Smooth muscle cell (in vitro differentiated cells): ENCODE measurements at regions not wholly inside any gene's neighbourhood (a gene's known extent, or its start where the extent isn't known, plus 50 kb on each side); places are given as distances from the start of the nearest gene placed in this dataset.

Source experiments
- DNase-seq: peaks from one replicate; lab custom pipeline; 2025; ENCODE audit not compliant: unreplicated experiment; lab: John Stamatoyannopoulos, UW
- H2AFZ ChIP-seq: fragments of 200-600 bp; sonication (generic); 2 replicates; pipeline ENCODE4 v1.6.0; 2016; ENCODE audit warnings: antibody characterized with exemption, low read depth, mild to moderate bottlenecking
- H3F3A ChIP-seq: fragments of 200-600 bp; sonication (generic); 2 replicates; pipeline ENCODE4 v1.6.0; 2017; ENCODE audit warnings: antibody characterized with exemption, low read depth
- H3K27ac ChIP-seq: fragments of 200-600 bp; sonication (generic); 2 replicates; pipeline ENCODE4 v1.5.1; 2016; ENCODE audit warnings: low read depth, mild to moderate bottlenecking
- H3K27me3 ChIP-seq: fragments of 200-600 bp; sonication (generic); 2 replicates; pipeline ENCODE4 v1.6.1; 2016; ENCODE audit warnings: low read depth, mild to moderate bottlenecking
- H3K36me3 ChIP-seq: fragments of 200-600 bp; sonication (generic); 2 replicates; pipeline ENCODE4 v1.5.1; 2016; ENCODE audit warnings: low read depth
- H3K4me1 ChIP-seq: fragments of 200-600 bp; sonication (generic); 2 replicates; pipeline ENCODE4 v1.5.1; 2016; ENCODE audit warnings: low read depth
- H3K4me2 ChIP-seq: fragments of 200-600 bp; sonication (generic); 2 replicates; pipeline ENCODE4 v1.6.0; 2016; ENCODE audit warnings: mild to moderate bottlenecking
- H3K4me3 ChIP-seq: fragments of 200-600 bp; sonication (generic); 2 replicates; pipeline ENCODE4 v1.5.1; 2016; ENCODE audit warnings: mild to moderate bottlenecking
- H3K79me2 ChIP-seq: fragments of 200-600 bp; sonication (generic); 2 replicates; pipeline ENCODE4 v1.6.0; 2016; ENCODE audit warnings: low read depth, mild to moderate bottlenecking
- H3K9ac ChIP-seq: fragments of 200-600 bp; sonication (generic); 2 replicates; pipeline ENCODE4 v1.6.0; 2016; ENCODE audit warnings: low read depth
- H3K9me3 ChIP-seq: fragments of 200-600 bp; sonication (generic); replicated peaks from 2 replicates; pipeline ENCODE4 v1.5.1; 2016; ENCODE audit warnings: low read depth
- H4K20me1 ChIP-seq: fragments of 200-600 bp; sonication (generic); 2 replicates; pipeline ENCODE4 v1.6.0; 2016; ENCODE audit warnings: low read depth
- WGBS: methylation state at CpG from one replicate; pipeline ENCODE4 v1.1.7; 2016; ENCODE audit warnings: low lambda C conversion rate; 5-methylcytosine and 5-hydroxymethylcytosine counted together
- TF ChIP-seq, protein P1 (sequence below): fragments of 200-600 bp; sonication (generic); IDR thresholded peaks from 2 replicates; pipeline ENCODE4 v1.5.1; 2017; ENCODE audit warnings: borderline replicate concordance, mild to moderate bottlenecking, antibody characterized with exemption; ENCODE audit not compliant: insufficient read depth, poor library complexity, severe bottlenecking

DNA sequence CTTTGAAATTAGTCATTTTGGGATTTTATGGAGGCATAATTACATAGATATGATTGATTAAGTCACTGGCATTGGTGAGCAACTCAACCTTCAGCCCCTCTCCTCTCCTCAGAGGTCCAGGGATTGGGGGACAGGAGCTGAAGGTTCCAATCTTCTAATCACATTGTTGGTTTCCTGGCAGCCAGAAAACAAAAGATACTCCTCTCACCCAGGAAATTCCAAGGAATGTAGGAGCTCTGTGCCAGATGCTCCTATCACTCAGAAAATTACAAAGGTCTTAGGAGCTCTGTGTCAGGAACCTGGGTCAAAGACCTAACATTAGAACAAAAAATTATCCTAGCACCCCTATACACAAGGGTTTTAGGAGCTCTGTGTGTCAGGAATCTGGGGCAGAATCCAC, 679.7 kb upstream of the ID4 start:
- Histone ChIP-seq H3K4me2 (no peak overlapping the region), H3K36me3 (no peaks in the 10 kb centered on the region), H2AFZ (no peak overlapping the region), H3K4me3 (no peak overlapping the region), H3F3A (peaks cover 8% of the 10 kb centered on the region), H3K79me2 (no peaks in the 10 kb centered on the region), H3K9ac (no peak overlapping the region), H3K27me3 (no peaks in the 10 kb centered on the region), H3K27ac (no peak overlapping the region), H4K20me1 (no peaks in the 10 kb centered on the region), H3K9me3 (no peaks in the 10 kb centered on the region), H3K4me1 (peaks cover 3% of the 10 kb centered on the region)
- TF ChIP-seq, protein P1, sequence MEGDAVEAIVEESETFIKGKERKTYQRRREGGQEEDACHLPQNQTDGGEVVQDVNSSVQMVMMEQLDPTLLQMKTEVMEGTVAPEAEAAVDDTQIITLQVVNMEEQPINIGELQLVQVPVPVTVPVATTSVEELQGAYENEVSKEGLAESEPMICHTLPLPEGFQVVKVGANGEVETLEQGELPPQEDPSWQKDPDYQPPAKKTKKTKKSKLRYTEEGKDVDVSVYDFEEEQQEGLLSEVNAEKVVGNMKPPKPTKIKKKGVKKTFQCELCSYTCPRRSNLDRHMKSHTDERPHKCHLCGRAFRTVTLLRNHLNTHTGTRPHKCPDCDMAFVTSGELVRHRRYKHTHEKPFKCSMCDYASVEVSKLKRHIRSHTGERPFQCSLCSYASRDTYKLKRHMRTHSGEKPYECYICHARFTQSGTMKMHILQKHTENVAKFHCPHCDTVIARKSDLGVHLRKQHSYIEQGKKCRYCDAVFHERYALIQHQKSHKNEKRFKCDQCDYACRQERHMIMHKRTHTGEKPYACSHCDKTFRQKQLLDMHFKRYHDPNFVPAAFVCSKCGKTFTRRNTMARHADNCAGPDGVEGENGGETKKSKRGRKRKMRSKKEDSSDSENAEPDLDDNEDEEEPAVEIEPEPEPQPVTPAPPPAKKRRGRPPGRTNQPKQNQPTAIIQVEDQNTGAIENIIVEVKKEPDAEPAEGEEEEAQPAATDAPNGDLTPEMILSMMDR = no peak
- no peak for DNase-seq

DNA sequence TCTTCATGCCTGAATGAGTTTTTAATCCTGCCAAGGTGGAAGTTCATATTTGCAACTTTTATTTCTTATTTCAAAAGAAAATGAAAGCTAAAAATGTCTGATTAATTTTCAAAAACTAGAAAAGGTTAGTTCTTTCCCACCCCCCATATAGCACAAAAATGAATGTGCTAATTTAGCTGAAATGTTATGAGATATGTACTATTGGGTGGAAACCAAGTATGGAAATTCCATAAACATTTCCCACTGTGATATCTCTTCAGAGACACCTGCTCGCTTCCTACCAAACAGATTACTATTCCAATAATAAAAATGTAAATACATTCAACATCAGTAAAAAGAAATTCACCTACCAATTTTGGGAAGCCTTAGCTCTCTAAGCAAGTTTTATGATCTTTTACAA, 678.6 kb upstream of the ID4 start:
- no peak overlapping the region for H3K4me2 ChIP-seq
- no peak overlapping the region for H3K27ac ChIP-seq
- no peaks in the 10 kb centered on the region for H3K27me3 ChIP-seq
- 96% methylated on average over 1 of the region's 1 CpG for WGBS
- no peak overlapping the region for H2AFZ ChIP-seq
- H3K4me1 ChIP-seq = peaks cover 3% of the 10 kb centered on the region
- H3K4me3 ChIP-seq = no peak overlapping the region
- TF ChIP-seq, protein P1 = no peak
- no peak for DNase-seq
- H4K20me1 ChIP-seq = no peaks in the 10 kb centered on the region
- H3F3A ChIP-seq = peaks cover 8% of the 10 kb centered on the region
- no peaks in the 10 kb centered on the region for H3K9me3 ChIP-seq
- no peaks in the 10 kb centered on the region for H3K36me3 ChIP-seq
- H3K79me2 ChIP-seq = no peaks in the 10 kb centered on the region
- no peak overlapping the region for H3K9ac ChIP-seq

- H3K9me3 ChIP-seq = no peaks in the 10 kb centered on the region
- TF ChIP-seq, protein P1 = no peak
- H2AFZ ChIP-seq = no peak overlapping the region
- no peaks in the 10 kb centered on the region for H4K20me1 ChIP-seq
- DNase-seq = no peak
- H3K27ac ChIP-seq = no peak overlapping the region
- no peaks in the 10 kb centered on the region for H3K79me2 ChIP-seq
- H3K4me3 ChIP-seq = no peak overlapping the region
- peaks cover 3% of the 10 kb centered on the region for H3K4me1 ChIP-seq
- H3F3A ChIP-seq = peaks cover 8% of the 10 kb centered on the region
- no peak overlapping the region for H3K9ac ChIP-seq
- 72% methylated on average over 1 of the region's 1 CpG for WGBS
- no peak overlapping the region for H3K4me2 ChIP-seq
- H3K27me3 ChIP-seq = no peaks in the 10 kb centered on the region
- no peaks in the 10 kb centered on the region for H3K36me3 ChIP-seq
These were observed 678.1 kb upstream of the ID4 start for GRCh38 chr6:19159089-19159488.

- no peaks in the 10 kb centered on the region for H4K20me1 ChIP-seq
- no peak overlapping the region for H3K4me3 ChIP-seq
- peak overlapping the region; percentile 48 for H2AFZ ChIP-seq
- no peaks in the 10 kb centered on the region for H3K27me3 ChIP-seq
- peaks cover 3% of the 10 kb centered on the region for H3K4me1 ChIP-seq
- DNase-seq = no peak
- TF ChIP-seq, protein P1 = no peak
- H3K9ac ChIP-seq = no peak overlapping the region
- H3K79me2 ChIP-seq = no peaks in the 10 kb centered on the region
- no peaks in the 10 kb centered on the region for H3K36me3 ChIP-seq
- no peak overlapping the region for H3K27ac ChIP-seq
- H3K9me3 ChIP-seq = no peaks in the 10 kb centered on the region
- H3F3A ChIP-seq = peaks cover 5% of the 10 kb centered on the region
- 95% methylated on average over 2 of the region's 2 CpGs for WGBS
- no peak overlapping the region for H3K4me2 ChIP-seq
These were observed 677.6 kb upstream of the ID4 start for GRCh38 chr6:19159561-19159960.
